ENCODE measurements at regions not wholly inside any gene's neighbourhood (a gene's known extent, or its start where the extent isn't known, plus 50 kb on each side); places are given as distances from the start of the nearest gene placed in this dataset.

GRCh38 chr6:86686496-86686895 lies 250.8 kb upstream of the HTR1E start:
- TF ChIP-seq, protein P1, sequence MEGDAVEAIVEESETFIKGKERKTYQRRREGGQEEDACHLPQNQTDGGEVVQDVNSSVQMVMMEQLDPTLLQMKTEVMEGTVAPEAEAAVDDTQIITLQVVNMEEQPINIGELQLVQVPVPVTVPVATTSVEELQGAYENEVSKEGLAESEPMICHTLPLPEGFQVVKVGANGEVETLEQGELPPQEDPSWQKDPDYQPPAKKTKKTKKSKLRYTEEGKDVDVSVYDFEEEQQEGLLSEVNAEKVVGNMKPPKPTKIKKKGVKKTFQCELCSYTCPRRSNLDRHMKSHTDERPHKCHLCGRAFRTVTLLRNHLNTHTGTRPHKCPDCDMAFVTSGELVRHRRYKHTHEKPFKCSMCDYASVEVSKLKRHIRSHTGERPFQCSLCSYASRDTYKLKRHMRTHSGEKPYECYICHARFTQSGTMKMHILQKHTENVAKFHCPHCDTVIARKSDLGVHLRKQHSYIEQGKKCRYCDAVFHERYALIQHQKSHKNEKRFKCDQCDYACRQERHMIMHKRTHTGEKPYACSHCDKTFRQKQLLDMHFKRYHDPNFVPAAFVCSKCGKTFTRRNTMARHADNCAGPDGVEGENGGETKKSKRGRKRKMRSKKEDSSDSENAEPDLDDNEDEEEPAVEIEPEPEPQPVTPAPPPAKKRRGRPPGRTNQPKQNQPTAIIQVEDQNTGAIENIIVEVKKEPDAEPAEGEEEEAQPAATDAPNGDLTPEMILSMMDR (IDR thresholded peaks at IDR 0.05): no peak
- no peak for TF ChIP-seq POLR2A (IDR thresholded peaks at IDR 0.05)

Data from right lobe of liver (tissue), 4 donors.